SK-N-SH (cell line): ENCODE measurements at regions not wholly inside any gene's neighbourhood (a gene's known extent, or its start where the extent isn't known, plus 50 kb on each side); places are given as distances from the start of the nearest gene placed in this dataset.
A peak's percentile ranks its signal among the peaks of the same experiment; 100 is the strongest.

Source experiments
- CTCF ChIA-PET: fragments of 300-600, 350-600 bp; formaldehyde crosslinking; extraction: SDS; loops from one replicate; lab custom pipeline; 2021; lab: Yijun Ruan, JAX
- POLR2A ChIA-PET: fragments of 350-600 bp; sonication (Branson Sonifier 250); formaldehyde crosslinking; extraction: SDS; loops from one replicate; lab custom pipeline; 2020; ENCODE audit warnings: antibody characterized with exemption, inconsistent platforms; lab: Yijun Ruan, JAX
- DNase-seq: peaks from one replicate; pipeline ENCODE4 v3.0.0; 2012
- H2AFZ ChIP-seq: fragments of 200-600 bp; sonication (generic); 2 replicates; pipeline ENCODE4 v1.8.1; 2016; ENCODE audit warnings: antibody characterized with exemption, mild to moderate bottlenecking, low read depth
- H3F3A ChIP-seq: fragments of 200-600 bp; sonication (generic); replicated peaks from 2 replicates; pipeline ENCODE3; 2016; ENCODE audit warnings: antibody characterized with exemption, mild to moderate bottlenecking; ENCODE audit not compliant: insufficient read depth
- H3K27ac ChIP-seq, 2 experiments: fragments of 200-500 bp in 1 of 2; fragments of 200-600 bp in 1 of 2; sonication (Bioruptor generic) in 1 of 2; sonication (generic), shearing (Covaris generic) in 1 of 2; 2 replicates each; pipeline versions ENCODE4 v1.5.1 to v1.6.1; 2014 to 2016; ENCODE audit warnings: low read depth in 2 of 2, inconsistent platforms in 1 of 2, low read length in 1 of 2, mild to moderate bottlenecking in 1 of 2, mixed read lengths in 1 of 2
- H3K27me3 ChIP-seq: fragments of 200-600 bp; sonication (generic), shearing (Covaris generic); 2 replicates; pipeline ENCODE4 v1.6.1; 2016; ENCODE audit warnings: mixed run types; ENCODE audit not compliant: insufficient read depth
- H3K36me3 ChIP-seq, 2 experiments: fragments of 200-500 bp in 1 of 2; fragments of 200-600 bp in 1 of 2; sonication (Bioruptor generic) in 1 of 2; sonication (generic) in 1 of 2; replicated peaks in 1 of 2; 2 replicates each; pipeline versions ENCODE3 to v1.5.1; 2014 to 2016; ENCODE audit warnings: low read length in 1 of 2, mild to moderate bottlenecking in 1 of 2; ENCODE audit not compliant: insufficient read depth in 2 of 2, control insufficient read depth in 1 of 2
- H3K4me1 ChIP-seq, 2 experiments: fragments of 200-500 bp in 1 of 2; fragments of 200-600 bp in 1 of 2; sonication (Bioruptor generic) in 1 of 2; sonication (generic), shearing (Covaris generic) in 1 of 2; 2 replicates each; pipeline versions ENCODE4 v1.5.1 to v1.6.1; 2014 to 2016; ENCODE audit warnings: low read depth in 1 of 2, low read length in 1 of 2, mixed run types in 1 of 2; ENCODE audit not compliant: insufficient read depth in 2 of 2, control insufficient read depth in 1 of 2
- H3K4me2 ChIP-seq: fragments of 200-600 bp; sonication (generic), shearing (Covaris generic); 2 replicates; pipeline ENCODE4 v1.6.1; 2017; ENCODE audit warnings: mixed run types
- H3K4me3 ChIP-seq, 2 experiments: fragments of 200-500 bp in 1 of 2; fragments of 200-600 bp in 1 of 2; sonication (Bioruptor generic) in 1 of 2; sonication (generic), shearing (Covaris generic) in 1 of 2; 2 replicates each; pipeline versions ENCODE4 v1.5.1 to v1.8.1; 2014 to 2016; ENCODE audit warnings: low read depth in 2 of 2, inconsistent platforms in 1 of 2, low read length in 1 of 2, mild to moderate bottlenecking in 1 of 2, mixed read lengths in 1 of 2, moderate library complexity in 1 of 2
- H3K79me2 ChIP-seq: fragments of 200-600 bp; sonication (generic); 2 replicates; pipeline ENCODE4 v1.8.1; 2017; ENCODE audit warnings: mild to moderate bottlenecking; ENCODE audit not compliant: insufficient read depth
- H3K9ac ChIP-seq: fragments of 200-600 bp; sonication (generic); 2 replicates; pipeline ENCODE4 v1.6.1; 2017; ENCODE audit warnings: mixed run types
- H3K9me2 ChIP-seq: fragments of 200-600 bp; sonication (generic); 2 replicates; pipeline ENCODE4 v1.6.1; 2017; ENCODE audit warnings: mixed run types
- H3K9me3 ChIP-seq: fragments of 200-600 bp; sonication (generic); 2 replicates; pipeline ENCODE4 v1.6.1; 2017; ENCODE audit warnings: mixed run types, mild to moderate bottlenecking, moderate library complexity
- H4K20me1 ChIP-seq: fragments of 200-600 bp; sonication (generic); 2 replicates; pipeline ENCODE4 v1.6.1; 2017; ENCODE audit warnings: mild to moderate bottlenecking, mixed run types; ENCODE audit not compliant: insufficient read depth
- CHD2 ChIP-seq: fragments of 150-350 bp; IDR thresholded peaks from 2 replicates; pipeline ENCODE4 v1.6.1; 2018; ENCODE audit warnings: low read length; ENCODE audit not compliant: partially characterized antibody
- CTCF ChIP-seq: fragments of 200-600 bp; sonication (generic); IDR thresholded peaks from 2 replicates; pipeline ENCODE4 v1.6.1; 2017; ENCODE audit warnings: antibody characterized with exemption, mild to moderate bottlenecking, moderate library complexity
- ELF1 ChIP-seq: IDR thresholded peaks from 2 replicates; pipeline ENCODE4 v1.4.0; 2012
- EP300 ChIP-seq, 2 experiments: IDR thresholded peaks; 2 replicates each; pipeline versions ENCODE4 v1.4.0 to v1.6.1; 2012; ENCODE audit warnings: borderline replicate concordance in 1 of 2, low read depth in 1 of 2, low read length in 1 of 2
- FOSL2 ChIP-seq: IDR thresholded peaks from 2 replicates; pipeline ENCODE4 v1.4.0; 2012; ENCODE audit warnings: low read depth, mild to moderate bottlenecking, moderate library complexity, borderline replicate concordance
- FOXJ3 ChIP-seq: sonication (generic); formaldehyde crosslinking; IDR thresholded peaks from 2 replicates; pipeline ENCODE4 v1.5.1; 2020; ENCODE audit warnings: mild to moderate bottlenecking, missing genetic modification reagents
- FOXM1 ChIP-seq: IDR thresholded peaks from 2 replicates; pipeline ENCODE4 v1.4.0; 2012; ENCODE audit warnings: low read depth, mild to moderate bottlenecking
- GABPA ChIP-seq: IDR thresholded peaks from 2 replicates; pipeline ENCODE4 v1.4.0; 2012; ENCODE audit warnings: low read depth, mild to moderate bottlenecking
- GATA2 ChIP-seq: sonication (generic); formaldehyde crosslinking; IDR thresholded peaks from 2 replicates; pipeline ENCODE4 v1.5.0; 2020; ENCODE audit warnings: mild to moderate bottlenecking, missing genetic modification reagents
- MXI1 ChIP-seq: IDR thresholded peaks from 2 replicates; pipeline ENCODE4 v1.6.1; 2012; ENCODE audit warnings: mild to moderate bottlenecking, low read depth, low read length, improper control_type of control experiment
- NFIC ChIP-seq: IDR thresholded peaks from 2 replicates; pipeline ENCODE4 v1.4.0; 2012; ENCODE audit warnings: borderline replicate concordance
- PBX3 ChIP-seq: IDR thresholded peaks from 2 replicates; pipeline ENCODE4; 2012
- RCOR1 ChIP-seq: fragments of 150-350 bp; IDR thresholded peaks from 2 replicates; pipeline ENCODE4 v1.6.1; 2017; ENCODE audit warnings: antibody characterized with exemption, low read length
- RFX5 ChIP-seq: IDR thresholded peaks from 2 replicates; pipeline ENCODE4 v1.6.1; 2012; ENCODE audit warnings: mild to moderate bottlenecking, improper control_type of control experiment, low read length
- RXRA ChIP-seq: IDR thresholded peaks from 2 replicates; pipeline ENCODE4 v1.4.0; 2012; ENCODE audit warnings: low read depth, mild to moderate bottlenecking, borderline replicate concordance
- SMC3 ChIP-seq: IDR thresholded peaks from 2 replicates; pipeline ENCODE4 v1.6.1; 2012; ENCODE audit warnings: low read depth, low read length, improper control_type of control experiment
- TAF1 ChIP-seq: IDR thresholded peaks from 2 replicates; pipeline ENCODE4 v1.6.1; 2012; ENCODE audit warnings: low read depth, mild to moderate bottlenecking, low read length, moderate library complexity, borderline replicate concordance
- TCF12 ChIP-seq: IDR thresholded peaks from 2 replicates; pipeline ENCODE4 v1.4.0; 2012
- TEAD4 ChIP-seq: IDR thresholded peaks from 2 replicates; pipeline ENCODE4 v1.4.0; 2012; ENCODE audit warnings: mild to moderate bottlenecking, borderline replicate concordance; ENCODE audit not compliant: insufficient read depth
- USF1 ChIP-seq: IDR thresholded peaks from 2 replicates; pipeline ENCODE4 v1.4.0; 2012; ENCODE audit warnings: low read depth, borderline replicate concordance
- WGBS: methylation state at CpG from one replicate; pipeline ENCODE4 v1.1.6; 2017; ENCODE audit warnings: low lambda C conversion rate; 5-methylcytosine and 5-hydroxymethylcytosine counted together

- Histone ChIP-seq H3K9me2 (no peaks in the 10 kb centered on the region), H3K9ac (no peak overlapping the region), H4K20me1 (no peaks in the 10 kb centered on the region), H3K4me3 (no peak overlapping the region), H2AFZ (no peak overlapping the region), H3K79me2 (no peaks in the 10 kb centered on the region), H3F3A (no peaks in the 10 kb centered on the region), H3K27me3 (no peaks in the 10 kb centered on the region), H3K27ac (peak overlapping the region in 1 of 2 experiments; percentile 60; a peak in 2 of 4 replicates), H3K9me3 (no peaks in the 10 kb centered on the region), H3K4me1 (peaks cover 0 to 18% of the 10 kb centered on the region in 2 experiments; a peak in 2 of 4 replicates), H3K4me2 (no peak overlapping the region), H3K36me3 (no peaks in the 10 kb centered on the region)
- 25% methylated on average over 1 of the region's 1 CpG for WGBS
- DNase-seq, result no peak
- POLR2A ChIA-PET, result interaction anchor here (1.6 kb wide), 1 partner anchor 390 kb away, joined by 5 read pairs; the partner anchor contains the start of gene ADGRL2
- TF ChIP-seq EP300 (IDR thresholded peaks at IDR 0.05; ENCODE audit: borderline replicate concordance in 1 of 2, low read depth in 1 of 2, low read length in 1 of 2) (0 out of 4 replicates have a peak, but pooled peaks of 1 of the 2 experiments have one; percentile 10), MXI1 (no peak), NFIC (no peak)
- CTCF ChIA-PET, result no interaction called here
These were observed 390.4 kb upstream of the ADGRL2 start for GRCh38 chr1:81410351-81410750.

- Histone ChIP-seq H3K36me3 (no peaks in the 10 kb centered on the region), H3K4me1 (peaks cover 0 to 18% of the 10 kb centered on the region in 2 experiments; a peak in 2 of 4 replicates), H3F3A (no peaks in the 10 kb centered on the region), H3K4me3 (no peak overlapping the region), H3K9me3 (no peaks in the 10 kb centered on the region), H3K27me3 (no peaks in the 10 kb centered on the region), H4K20me1 (no peaks in the 10 kb centered on the region), H3K9ac (no peak overlapping the region), H3K27ac (peak overlapping the region in 1 of 2 experiments; percentile 62; a peak in 2 of 4 replicates), H3K79me2 (no peaks in the 10 kb centered on the region), H3K4me2 (no peak overlapping the region), H2AFZ (no peak overlapping the region), H3K9me2 (no peaks in the 10 kb centered on the region)
- DNase-seq, result no peak
- CTCF ChIA-PET, result no interaction called here
- POLR2A ChIA-PET, result interaction anchor here (1.6 kb wide), 1 partner anchor 390 kb away, joined by 5 read pairs; the partner anchor contains the start of gene ADGRL2
- 75% methylated on average over 3 of the region's 3 CpGs for WGBS
- TF ChIP-seq CHD2, result no peak
- no peak for TF ChIP-seq FOXM1
- no peak for TF ChIP-seq SMC3
- no peak for TF ChIP-seq RFX5
- TF ChIP-seq ELF1, result no peak
- no peak for TF ChIP-seq USF1
- TF ChIP-seq, all 33 proteins: peak for 0
These were observed 390.9 kb upstream of the ADGRL2 start for GRCh38 chr1:81409780-81410274.

- Histone ChIP-seq H3F3A (no peaks in the 10 kb centered on the region), H3K4me1 (peaks cover 0 to 18% of the 10 kb centered on the region in 2 experiments; a peak in 2 of 4 replicates), H3K4me2 (no peak overlapping the region), H4K20me1 (no peaks in the 10 kb centered on the region), H3K4me3 (no peak overlapping the region), H3K27me3 (no peaks in the 10 kb centered on the region), H3K79me2 (no peaks in the 10 kb centered on the region), H2AFZ (no peak overlapping the region), H3K9me2 (no peaks in the 10 kb centered on the region), H3K27ac (peak overlapping the region in 1 of 2 experiments; percentile 62; a peak in 2 of 4 replicates), H3K9me3 (no peaks in the 10 kb centered on the region), H3K36me3 (no peaks in the 10 kb centered on the region), H3K9ac (no peak overlapping the region)
- DNase-seq, result no peak
- POLR2A ChIA-PET, result no interaction called here
- CTCF ChIA-PET, result no interaction called here
- TF ChIP-seq FOSL2 (no peak), RCOR1 (no peak), TEAD4 (no peak), FOXJ3 (CRISPR knock-in tag) (no peak), RXRA (no peak), CTCF (no peak), PBX3 (no peak), EP300 (IDR thresholded peaks at IDR 0.05; ENCODE audit: borderline replicate concordance in 1 of 2, low read depth in 1 of 2, low read length in 1 of 2) (no peak), GATA2 (CRISPR knock-in tag) (no peak), TCF12 (no peak), TAF1 (no peak), GABPA (no peak)
These were observed 391.5 kb upstream of the ADGRL2 start for GRCh38 chr1:81409262-81409661.
